Subcutaneous abdominal adipose tissue (tissue), 5 donors: ENCODE measurements at regions not wholly inside any gene's neighbourhood (a gene's known extent, or its start where the extent isn't known, plus 50 kb on each side); places are given as distances from the start of the nearest gene placed in this dataset.
A peak's percentile ranks its signal among the peaks of the same experiment; 100 is the strongest.

Source experiments
- H3K27ac ChIP-seq: one replicate; pipeline ENCODE4 v1.7.0; 2013; ENCODE audit warnings: low read depth, mild to moderate bottlenecking, inconsistent platforms, low read length, moderate library complexity
- H3K27me3 ChIP-seq, 5 donors: one replicate each; pipeline ENCODE4 v1.7.0; 2013; ENCODE audit warnings: low read length in 5 of 5, inconsistent platforms in 1 of 5; ENCODE audit not compliant: control insufficient read depth in 5 of 5, insufficient read depth in 4 of 5
- H3K36me3 ChIP-seq, 5 donors: one replicate each; pipeline ENCODE4 v1.7.0; 2013; ENCODE audit warnings: low read length in 5 of 5; ENCODE audit not compliant: control insufficient read depth in 5 of 5, insufficient read depth in 5 of 5
- H3K4me1 ChIP-seq, 5 donors: one replicate each; pipeline ENCODE4 v1.7.0; 2013; ENCODE audit warnings: low read length in 5 of 5, mild to moderate bottlenecking in 3 of 5, moderate library complexity in 1 of 5; ENCODE audit not compliant: control insufficient read depth in 5 of 5, insufficient read depth in 5 of 5
- H3K4me3 ChIP-seq, 5 donors: one replicate each; pipeline ENCODE4 v1.7.0; 2013; ENCODE audit warnings: low read length in 5 of 5, low read depth in 1 of 5
- H3K9ac ChIP-seq, 5 donors: one replicate each; pipeline ENCODE4 v1.7.0; 2013; ENCODE audit warnings: low read length in 5 of 5, mild to moderate bottlenecking in 4 of 5, moderate library complexity in 3 of 5
- H3K9me3 ChIP-seq, 5 donors: one replicate each; pipeline ENCODE4 v1.7.0; 2013; ENCODE audit warnings: low read length in 5 of 5; ENCODE audit not compliant: control insufficient read depth in 5 of 5
- donor health status: healthy.
- donor health status: healthy.
- donor health status: healthy.
- donor health status: healthy.
- donor health status: healthy.

- Histone ChIP-seq H3K9me3 (no peaks in the 10 kb centered on the region), H3K9ac (no peak overlapping the region), H3K27me3 (no peaks in the 10 kb centered on the region), H3K4me3 (no peak overlapping the region), H3K4me1 (no peaks in the 10 kb centered on the region), H3K27ac (no peak overlapping the region), H3K36me3 (no peaks in the 10 kb centered on the region)
Observed at GRCh38 chr4:180962268-180962667, 1280.9 kb upstream of the TENM3 start.

- no peak overlapping the region for H3K4me3 ChIP-seq
- no peak overlapping the region for H3K27ac ChIP-seq
- H3K36me3 ChIP-seq: no peaks in the 10 kb centered on the region
- no peaks in the 10 kb centered on the region for H3K4me1 ChIP-seq
- no peaks in the 10 kb centered on the region for H3K27me3 ChIP-seq
- no peak overlapping the region for H3K9ac ChIP-seq
- no peaks in the 10 kb centered on the region for H3K9me3 ChIP-seq
Observed at GRCh38 chr4:180966312-180966711, 1276.9 kb upstream of the TENM3 start.

DNA sequence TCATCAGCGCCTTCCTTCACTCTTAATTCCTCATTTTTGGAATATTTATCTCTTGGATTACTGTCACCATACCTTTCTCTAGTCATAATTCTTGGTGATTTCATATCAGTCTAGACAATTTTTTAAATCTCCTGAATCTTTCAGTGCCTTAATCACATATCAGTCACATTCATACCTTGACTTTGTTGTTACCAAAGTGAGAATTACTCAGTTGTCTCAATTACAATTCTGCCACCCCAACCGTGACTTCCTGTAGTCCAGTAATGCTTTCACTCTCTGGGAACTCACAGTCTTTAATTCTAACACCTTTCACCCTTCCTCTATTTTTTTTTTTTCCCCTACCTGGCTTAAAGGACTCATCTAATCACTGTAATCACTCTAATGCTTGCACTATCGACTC, 1275.3 kb upstream of the TENM3 start:
- Histone ChIP-seq H3K27ac (no peak overlapping the region), H3K36me3 (no peaks in the 10 kb centered on the region), H3K9me3 (no peaks in the 10 kb centered on the region), H3K4me1 (no peaks in the 10 kb centered on the region), H3K27me3 (no peaks in the 10 kb centered on the region), H3K4me3 (no peak overlapping the region), H3K9ac (no peak overlapping the region)

GRCh38 chr4:180973894-180974293, 1269.3 kb upstream of the TENM3 start:
- H3K4me3 ChIP-seq: no peak overlapping the region

DNA sequence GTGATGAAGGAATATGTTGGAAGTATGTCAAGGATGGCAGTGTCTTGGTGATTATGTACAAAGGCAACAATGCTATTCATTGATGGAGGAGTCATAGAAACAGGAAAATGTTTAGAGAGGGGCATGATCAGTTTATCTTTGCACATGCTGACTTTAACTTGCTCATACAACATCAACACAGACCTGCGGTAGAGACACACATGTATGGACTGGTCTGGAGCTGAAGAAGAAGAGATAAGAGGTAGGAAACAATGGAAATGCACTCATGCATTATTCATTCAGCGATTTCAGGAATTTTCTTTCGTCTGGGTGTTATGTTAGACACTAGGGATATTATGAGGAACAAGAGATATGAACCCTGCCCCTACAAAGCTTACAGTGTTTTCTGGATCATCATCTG, 1252.3 kb upstream of the TENM3 start:
- no peaks in the 10 kb centered on the region for H3K36me3 ChIP-seq
- H3K27me3 ChIP-seq: no peaks in the 10 kb centered on the region
- H3K4me1 ChIP-seq: no peaks in the 10 kb centered on the region
- H3K27ac ChIP-seq: no peak overlapping the region
- peaks cover 0 to 7% (median 3%) of the 10 kb centered on the region in 5 donors for H3K9me3 ChIP-seq
- no peak overlapping the region for H3K4me3 ChIP-seq
- H3K9ac ChIP-seq: no peak overlapping the region

More at GRCh38 chr4:180973894-180974293, 1269.3 kb upstream of the TENM3 start:
- H3K9ac ChIP-seq: no peak overlapping the region
- no peaks in the 10 kb centered on the region for H3K9me3 ChIP-seq
- no peak overlapping the region for H3K27ac ChIP-seq
- H3K4me1 ChIP-seq: no peaks in the 10 kb centered on the region
- H3K36me3 ChIP-seq: no peaks in the 10 kb centered on the region
- H3K27me3 ChIP-seq: no peaks in the 10 kb centered on the region

- Histone ChIP-seq H3K4me3 (no peak overlapping the region), H3K27ac (no peak overlapping the region), H3K27me3 (no peaks in the 10 kb centered on the region), H3K4me1 (no peaks in the 10 kb centered on the region), H3K9ac (no peak overlapping the region), H3K36me3 (no peaks in the 10 kb centered on the region), H3K9me3 (peaks cover 0 to 7% (median 0%) of the 10 kb centered on the region in 5 donors)
Observed at GRCh38 chr4:180993244-180993836, 1249.9 kb upstream of the TENM3 start.

DNA sequence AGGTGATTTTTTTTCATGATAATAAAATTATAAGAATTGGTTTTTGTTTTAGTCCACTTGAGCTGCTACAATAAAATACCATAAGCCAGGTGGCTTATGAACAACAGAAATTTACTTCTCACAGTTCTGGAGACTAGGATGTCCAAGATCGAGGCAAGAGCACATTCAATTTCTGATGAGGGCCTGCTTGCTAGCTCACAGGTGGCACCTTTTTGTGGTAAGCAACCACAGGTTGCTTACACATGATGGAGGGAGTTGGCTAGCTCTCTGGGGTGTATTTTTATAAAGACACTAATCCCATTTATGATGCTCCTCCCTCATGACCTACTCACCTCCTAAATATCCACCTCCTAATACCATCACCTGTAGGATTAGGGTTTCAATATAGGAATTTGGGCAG, 1248.5 kb upstream of the TENM3 start:
- Histone ChIP-seq H3K4me1 (peaks cover 0 to 10% (median 0%) of the 10 kb centered on the region in 5 donors), H3K9ac (no peak overlapping the region), H3K27ac (no peak overlapping the region), H3K27me3 (no peaks in the 10 kb centered on the region), H3K36me3 (no peaks in the 10 kb centered on the region), H3K4me3 (no peak overlapping the region), H3K9me3 (peaks cover 0 to under 1% (median 0%) of the 10 kb centered on the region in 5 donors)

DNA sequence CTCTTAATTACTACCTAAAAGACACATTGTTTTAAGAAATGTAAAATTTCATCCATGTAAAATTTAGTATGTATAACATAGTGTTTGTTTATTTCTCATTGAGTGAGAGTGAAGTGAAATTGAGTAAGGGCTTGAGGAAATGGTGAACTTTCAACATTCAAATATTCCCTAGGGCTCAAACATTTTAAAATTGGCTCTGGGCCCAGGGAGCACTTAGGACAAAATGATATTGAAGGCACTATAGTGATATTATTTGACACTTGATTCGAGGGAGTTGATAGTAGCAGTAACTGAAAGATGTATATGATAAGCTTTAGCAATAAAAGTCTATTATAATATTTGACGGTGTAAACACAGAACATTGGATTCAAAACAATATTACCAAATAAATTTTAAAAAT, 1244.0 kb upstream of the TENM3 start:
- no peak overlapping the region for H3K27ac ChIP-seq
- H3K36me3 ChIP-seq: no peaks in the 10 kb centered on the region
- H3K4me3 ChIP-seq: no peak overlapping the region
- H3K4me1 ChIP-seq: peaks cover 0 to 10% (median 0%) of the 10 kb centered on the region in 5 donors
- no peak overlapping the region for H3K9ac ChIP-seq
- H3K27me3 ChIP-seq: no peaks in the 10 kb centered on the region
- H3K9me3 ChIP-seq: peaks cover 0 to 3% (median 0%) of the 10 kb centered on the region in 5 donors

DNA sequence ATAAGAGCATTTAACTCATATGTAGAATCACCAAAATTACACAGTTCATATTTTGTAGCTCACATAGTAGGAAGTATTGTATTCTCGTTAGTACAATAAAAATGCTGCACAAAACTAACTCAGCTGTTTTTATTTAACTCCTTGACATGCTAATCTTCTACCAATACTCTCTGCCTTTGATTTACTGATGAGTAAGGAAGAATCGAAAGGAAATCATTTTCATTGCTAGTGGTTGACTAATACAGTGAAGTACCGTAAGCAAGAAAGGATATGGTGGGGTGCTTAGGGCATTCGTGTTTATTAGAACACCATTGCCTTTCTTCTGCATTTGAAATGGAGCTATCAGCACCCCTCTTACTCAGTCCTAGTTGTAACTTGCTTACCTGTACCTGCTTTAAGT, 1239.1 kb upstream of the TENM3 start:
- Histone ChIP-seq H3K4me3 (no peak overlapping the region), H3K4me1 (peaks cover 0 to 20% (median 9%) of the 10 kb centered on the region in 5 donors), H3K27me3 (no peaks in the 10 kb centered on the region), H3K9me3 (peaks cover 0 to 3% (median 0%) of the 10 kb centered on the region in 5 donors), H3K9ac (no peak overlapping the region), H3K36me3 (no peaks in the 10 kb centered on the region), H3K27ac (no peak overlapping the region)

DNA sequence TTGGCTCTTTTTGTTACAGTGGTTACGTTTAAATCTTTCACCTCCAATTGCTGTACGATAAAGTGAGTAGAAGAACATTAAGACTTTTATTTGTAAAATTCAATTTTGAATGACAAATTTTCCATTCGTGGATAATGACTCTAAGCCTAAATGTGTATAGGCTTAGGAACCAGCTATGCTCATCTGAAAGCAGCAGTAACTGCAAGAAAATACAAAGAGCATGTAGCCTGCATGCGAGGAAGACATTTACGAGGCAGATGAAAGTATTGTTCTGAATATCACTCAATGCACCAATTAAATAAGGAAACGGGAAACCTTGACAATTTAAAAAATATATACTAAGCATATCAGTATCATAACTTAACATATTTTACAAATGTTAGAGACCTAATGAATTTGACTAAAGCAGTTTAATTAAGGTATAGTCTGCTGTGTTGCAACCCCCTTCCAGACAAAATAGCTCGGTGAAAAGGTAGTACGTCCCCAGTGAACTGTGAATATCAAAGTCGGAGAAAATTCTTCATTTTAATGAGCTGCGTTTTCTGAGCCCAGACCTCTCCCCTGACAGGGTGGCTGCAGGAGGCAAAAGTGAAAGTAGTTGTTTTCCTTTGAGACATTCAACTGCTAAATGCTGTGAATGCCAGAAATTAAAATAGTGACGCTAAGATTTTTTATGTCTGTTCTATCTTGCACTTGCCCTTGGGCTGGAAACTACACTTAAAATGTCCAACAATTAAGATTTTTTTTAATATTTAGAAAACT, 1236.5 kb upstream of the TENM3 start:
- Histone ChIP-seq H3K27me3 (no peaks in the 10 kb centered on the region), H3K4me1 (peaks cover 0 to 16% (median 9%) of the 10 kb centered on the region in 5 donors), H3K27ac (no peak overlapping the region), H3K9me3 (peaks cover 0 to 3% (median 0%) of the 10 kb centered on the region in 5 donors), H3K9ac (peak overlapping the region in 1 of 5 donors; percentile 48), H3K4me3 (peak overlapping the region; percentile 49 to 68 (median 54)), H3K36me3 (no peaks in the 10 kb centered on the region)
